Neural cell (in vitro differentiated cells): ENCODE measurements at regions not wholly inside any gene's neighbourhood (a gene's known extent, or its start where the extent isn't known, plus 50 kb on each side); places are given as distances from the start of the nearest gene placed in this dataset.

Experiments
- H2AFZ ChIP-seq: fragments of 200-600, 300-800 bp; sonication (generic), shearing (Covaris generic); 2 replicates; pipeline ENCODE4 v1.6.0; 2014; ENCODE audit warnings: low read depth, mild to moderate bottlenecking, antibody characterized with exemption, low read length, moderate library complexity
- H3F3A ChIP-seq: fragments of 200-600 bp; shearing (Covaris generic); 2 replicates; pipeline ENCODE4 v1.6.1; 2016; ENCODE audit warnings: mild to moderate bottlenecking, moderate library complexity, mixed read lengths, antibody characterized with exemption, low read length; ENCODE audit not compliant: insufficient read depth, poor library complexity, severe bottlenecking
- H3K27ac ChIP-seq: fragments of 200-600, 300-800 bp; sonication (generic), shearing (Covaris generic); 2 replicates; pipeline ENCODE4 v1.5.1; 2014; ENCODE audit warnings: mild to moderate bottlenecking, low read length, moderate library complexity
- H3K27me3 ChIP-seq: fragments of 300-800, 200-600 bp; sonication (generic), shearing (Covaris generic); 2 replicates; pipeline ENCODE4 v1.6.0; 2014; ENCODE audit warnings: mild to moderate bottlenecking, low read depth, low read length, moderate library complexity; ENCODE audit not compliant: insufficient read depth
- H3K36me3 ChIP-seq: fragments of 300-800, 200-600 bp; sonication (generic), shearing (Covaris generic); 2 replicates; pipeline ENCODE4 v1.5.1; 2014; ENCODE audit warnings: mild to moderate bottlenecking, antibody characterized with exemption, low read length, moderate library complexity; ENCODE audit not compliant: insufficient read depth
- H3K4me2 ChIP-seq: fragments of 300-800, 200-600 bp; sonication (generic), shearing (Covaris generic); 2 replicates; pipeline ENCODE4 v1.6.0; 2014; ENCODE audit warnings: mild to moderate bottlenecking, low read length
- H3K4me3 ChIP-seq: fragments of 300-800, 200-600 bp; sonication (generic), shearing (Covaris generic); 2 replicates; pipeline ENCODE4 v1.5.1; 2014; ENCODE audit warnings: mild to moderate bottlenecking, low read length, moderate library complexity
- H3K79me2 ChIP-seq: fragments of 200-600 bp; shearing (Covaris generic); replicated peaks from 2 replicates; pipeline ENCODE4 v1.6.0; 2014; ENCODE audit warnings: mild to moderate bottlenecking, low read length, moderate library complexity; ENCODE audit not compliant: insufficient read depth
- H3K9ac ChIP-seq: fragments of 300-800, 200-600 bp; sonication (generic), shearing (Covaris generic); 2 replicates; pipeline ENCODE4 v1.6.1; 2016; ENCODE audit warnings: mild to moderate bottlenecking, low read length, mixed read lengths
- H3K9me2 ChIP-seq: fragments of 200-600 bp; shearing (Covaris generic); 2 replicates; pipeline ENCODE4 v1.6.1; 2016; ENCODE audit warnings: mild to moderate bottlenecking, low read length, mixed read lengths; ENCODE audit not compliant: insufficient read depth
- H3K9me3 ChIP-seq: fragments of 200-600, 300-800 bp; sonication (generic), shearing (Covaris generic); 2 replicates; pipeline ENCODE4 v1.6.1; 2016; ENCODE audit warnings: mild to moderate bottlenecking, mixed run types, low read length, moderate library complexity, mixed read lengths
- H4K20me1 ChIP-seq: fragments of 200-600 bp; shearing (Covaris generic); 2 replicates; pipeline ENCODE4 v1.6.1; 2016; ENCODE audit warnings: mild to moderate bottlenecking, mixed run types; ENCODE audit not compliant: insufficient read depth
- CTCF ChIP-seq: fragments of 450-650 bp; IDR thresholded peaks from 2 replicates; pipeline ENCODE4 v1.5.1; 2014; ENCODE audit warnings: antibody characterized with exemption, mild to moderate bottlenecking, moderate library complexity; ENCODE audit not compliant: poor library complexity, severe bottlenecking
- EP300 ChIP-seq: fragments of 450-650 bp; conservative IDR thresholded peaks from 2 replicates; pipeline ENCODE4 v1.6.1; 2014; ENCODE audit warnings: antibody characterized with exemption, mild to moderate bottlenecking, moderate library complexity; ENCODE audit not compliant: poor library complexity, severe bottlenecking
- EZH2 ChIP-seq: fragments of 200-600, 300-800 bp; shearing (Covaris generic), sonication (generic); IDR thresholded peaks from 2 replicates; pipeline ENCODE4 v1.6.1; 2014; ENCODE audit warnings: antibody characterized with exemption, low read length, borderline replicate concordance, mild to moderate bottlenecking; ENCODE audit not compliant: insufficient read depth, poor library complexity, severe bottlenecking
- MXI1 ChIP-seq: fragments of 450-650 bp; conservative IDR thresholded peaks from 2 replicates; pipeline ENCODE4 v1.6.1; 2014; ENCODE audit warnings: antibody characterized with exemption, mild to moderate bottlenecking; ENCODE audit not compliant: poor library complexity, severe bottlenecking
- POLR2AphosphoS5 ChIP-seq: IDR thresholded peaks from 2 replicates; pipeline ENCODE4 v1.6.1; 2012
- RAD21 ChIP-seq: fragments of 450-650 bp; conservative IDR thresholded peaks from 2 replicates; pipeline ENCODE4 v1.6.1; 2014; ENCODE audit warnings: antibody characterized with exemption, mild to moderate bottlenecking, moderate library complexity
- REST ChIP-seq: IDR thresholded peaks from 2 replicates; pipeline ENCODE4 v1.6.1; 2012; ENCODE audit warnings: borderline replicate concordance
- SMC3 ChIP-seq: fragments of 450-650 bp; conservative IDR thresholded peaks from 2 replicates; pipeline ENCODE4 v1.6.1; 2014; ENCODE audit warnings: antibody characterized with exemption, mild to moderate bottlenecking, moderate library complexity; ENCODE audit not compliant: poor library complexity
- TAF1 ChIP-seq: IDR thresholded peaks from 2 replicates; pipeline ENCODE4 v1.6.1; 2012; ENCODE audit warnings: low read depth

DNA sequence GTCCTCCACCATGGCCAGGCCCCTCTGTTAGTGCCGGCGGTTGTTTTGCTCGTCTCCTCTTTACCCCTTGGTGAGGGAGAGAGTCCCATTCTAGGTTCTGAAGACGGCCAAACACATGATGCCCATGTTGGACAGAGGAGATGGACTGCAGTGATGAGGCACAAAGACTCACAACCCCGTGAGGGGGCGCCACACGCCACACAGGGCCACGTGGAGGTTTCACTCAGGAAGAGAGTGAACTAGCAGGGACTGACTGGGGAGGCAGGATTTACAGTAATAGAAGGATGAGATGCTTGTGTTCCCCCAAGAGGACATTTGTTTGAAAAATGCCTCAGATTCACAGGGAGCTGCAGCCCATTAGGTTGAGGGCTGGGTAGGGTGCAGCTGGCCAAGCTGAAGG lies 655.3 kb upstream of the FRG1 start:
- Histone ChIP-seq H3K9me2 (no peaks in the 10 kb centered on the region), H3K9me3 (no peaks in the 10 kb centered on the region), H3K4me2 (no peak overlapping the region), H3K36me3 (no peaks in the 10 kb centered on the region), H3K27ac (no peak overlapping the region), H2AFZ (no peak overlapping the region), H3K4me3 (no peak overlapping the region), H3K27me3 (no peaks in the 10 kb centered on the region), H3K79me2 (no peaks in the 10 kb centered on the region), H3F3A (no peaks in the 10 kb centered on the region), H4K20me1 (no peaks in the 10 kb centered on the region), H3K9ac (no peak overlapping the region)
- TF ChIP-seq MXI1 (no peak), SMC3 (no peak), EP300 (no peak), CTCF (no peak), POLR2AphosphoS5 (no peak), TAF1 (no peak), RAD21 (no peak)

DNA sequence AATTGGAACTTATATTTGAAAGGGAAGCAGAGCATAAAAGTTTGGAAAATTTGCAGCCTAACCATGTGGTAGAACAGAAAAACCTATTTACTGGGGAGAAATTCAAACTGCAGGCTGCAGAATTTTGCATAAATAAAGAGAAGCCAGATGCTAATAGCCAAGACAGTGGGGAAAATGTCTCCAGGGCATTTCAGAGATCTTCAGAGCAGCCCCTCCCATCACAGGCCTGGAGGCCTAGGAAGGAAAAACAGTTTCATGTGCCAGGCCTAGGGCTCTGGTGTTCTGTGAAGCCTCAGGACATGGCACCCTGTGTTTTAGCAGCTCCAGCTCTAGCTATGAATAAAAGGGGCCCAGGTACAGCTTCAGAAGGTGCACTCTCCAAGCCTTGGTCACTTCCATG lies 648.7 kb upstream of the FRG1 start:
- Histone ChIP-seq H3K9me2 (no peaks in the 10 kb centered on the region), H2AFZ (no peak overlapping the region), H3K4me2 (no peak overlapping the region), H4K20me1 (no peaks in the 10 kb centered on the region), H3K79me2 (no peaks in the 10 kb centered on the region), H3K27me3 (no peaks in the 10 kb centered on the region), H3K36me3 (no peaks in the 10 kb centered on the region), H3K9me3 (no peaks in the 10 kb centered on the region), H3K4me3 (no peak overlapping the region), H3F3A (no peaks in the 10 kb centered on the region), H3K9ac (no peak overlapping the region), H3K27ac (no peak overlapping the region)
- no peak for TF ChIP-seq TAF1
- TF ChIP-seq CTCF: no peak
- TF ChIP-seq MXI1: no peak
- TF ChIP-seq EP300: no peak
- no peak for TF ChIP-seq SMC3
- TF ChIP-seq RAD21: no peak
- no peak for TF ChIP-seq POLR2AphosphoS5
- no peak for TF ChIP-seq REST
- TF ChIP-seq EZH2: no peak
